SK-N-SH treated with all-trans-retinoic acid at 6 μM for 48 hours (cell line): ENCODE measurements at regions not wholly inside any gene's neighbourhood (a gene's known extent, or its start where the extent isn't known, plus 50 kb on each side); places are given as distances from the start of the nearest gene placed in this dataset.

Experiments used
- ARNTL ChIP-seq: fragments of 450-650 bp; formaldehyde crosslinking; IDR thresholded peaks from 2 replicates; pipeline ENCODE4 v1.5.0; 2020; ENCODE audit warnings: low read depth, mild to moderate bottlenecking, moderate library complexity, borderline replicate concordance
- ZNF8 ChIP-seq: fragments of 450-650 bp; formaldehyde crosslinking; IDR thresholded peaks from 2 replicates; pipeline ENCODE4 v1.5.0; 2020; ENCODE audit warnings: mild to moderate bottlenecking, moderate library complexity

DNA sequence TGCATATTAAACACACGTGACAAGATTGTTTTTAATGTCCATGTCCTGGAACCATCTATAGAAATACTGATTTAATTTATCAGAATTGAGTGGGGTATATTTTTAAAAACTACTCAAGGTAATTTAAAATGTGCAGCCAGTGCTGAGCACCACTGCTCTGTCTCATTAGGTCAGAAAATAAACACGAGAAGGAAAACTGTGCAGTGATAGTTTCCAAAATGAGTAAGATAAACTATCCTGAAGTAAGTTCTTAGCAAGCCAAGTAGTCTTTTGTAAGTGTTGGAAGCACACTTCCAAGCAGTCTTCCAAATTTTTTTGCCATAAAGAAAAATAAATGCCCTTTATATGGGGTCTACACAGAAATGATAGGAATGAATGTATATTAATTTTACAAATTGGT is 93.8 kb upstream of the DNAJC10 start:
- TF ChIP-seq ZNF8 (no peak), ARNTL (CRISPR knock-in tag) (no peak)
